Hypothalamus (tissue), 51 donors: ENCODE measurements at regions not wholly inside any gene's neighbourhood (a gene's known extent, or its start where the extent isn't known, plus 50 kb on each side); places are given as distances from the start of the nearest gene placed in this dataset.
"Not testable (repeated sequence)": the region's sequence is repeated elsewhere in the genome, so short reads cannot be mapped to it uniquely, and the experiment has no call there.

Experiments used
- DNase-seq, 51 donors: peaks; one replicate each; lab custom pipeline; 2025; lab: John Stamatoyannopoulos, UW

GRCh38 chr2:212715411-212715810, 176.8 kb upstream of the ERBB4 start:
- DNase-seq, result not testable (repeated sequence)

- no peak for DNase-seq
These were observed 175.1 kb upstream of the ERBB4 start for GRCh38 chr2:212713681-212714080.

GRCh38 chr2:212712991-212713390, 174.4 kb upstream of the ERBB4 start:
- DNase-seq, result no peak

- DNase-seq, result no peak
These were observed 173.9 kb upstream of the ERBB4 start for GRCh38 chr2:212712466-212712865.

GRCh38 chr2:212711856-212712255, 173.3 kb upstream of the ERBB4 start:
- DNase-seq, result peak in 6 of 51 donors; percentile 1 to 37 (median 3)

- no peak for DNase-seq
These were observed 170.7 kb upstream of the ERBB4 start for GRCh38 chr2:212709280-212709679.

- DNase-seq, result peak in 1 of 51 donors; percentile 11
These were observed 169.8 kb upstream of the ERBB4 start for GRCh38 chr2:212708355-212708754.

- DNase-seq, result no peak
These were observed 156.8 kb upstream of the ERBB4 start for GRCh38 chr2:212695426-212695825.

GRCh38 chr2:212694398-212694797, 155.8 kb upstream of the ERBB4 start:
- DNase-seq, result no peak

- no peak for DNase-seq
These were observed 153.9 kb upstream of the ERBB4 start for GRCh38 chr2:212692466-212692865.

GRCh38 chr2:212686285-212686895, 147.8 kb upstream of the ERBB4 start:
- DNase-seq, result peak in 32 of 51 donors; percentile 0 to 67 (median 20)

- no peak for DNase-seq
These were observed 144.9 kb upstream of the ERBB4 start for GRCh38 chr2:212683346-212684097.

- no peak for DNase-seq
These were observed 144.3 kb upstream of the ERBB4 start for GRCh38 chr2:212682937-212683336.

- DNase-seq, result no peak
These were observed 138.9 kb upstream of the ERBB4 start for GRCh38 chr2:212677466-212677865.

GRCh38 chr2:212672186-212672585, 133.6 kb upstream of the ERBB4 start:
- DNase-seq, result no peak

- no peak for DNase-seq
These were observed 131.2 kb upstream of the ERBB4 start for GRCh38 chr2:212669761-212670160.

GRCh38 chr2:212667751-212668316, 129.2 kb upstream of the ERBB4 start:
- no peak for DNase-seq

- no peak for DNase-seq
These were observed 127.3 kb upstream of the ERBB4 start for GRCh38 chr2:212665948-212666347.

- no peak for DNase-seq
These were observed 120.8 kb upstream of the ERBB4 start for GRCh38 chr2:212659441-212659840.

GRCh38 chr2:212649646-212650045, 111.0 kb upstream of the ERBB4 start:
- DNase-seq, result no peak

GRCh38 chr2:212646698-212647366, 108.2 kb upstream of the ERBB4 start:
- DNase-seq, result peak in 1 of 51 donors; percentile 1
